HCT116 (cell line): ENCODE measurements at regions not wholly inside any gene's neighbourhood (a gene's known extent, or its start where the extent isn't known, plus 50 kb on each side); places are given as distances from the start of the nearest gene placed in this dataset.

Source experiments
- ATAC-seq: fragments of 200-7000 bp; cut with Tn5 transposase; 2 replicates; pipeline ENCODE4 v1.9.1; 2020; ENCODE audit warnings: mild to moderate bottlenecking, moderate library complexity
- BruUV-seq: library from RNA; stranded (reverse); fragments of 400-500 nt; replicated peaks from 2 replicates; lab custom pipeline; 2021; lab: Mats Ljungman, UMichigan
- CTCF ChIA-PET: fragments of 300-600 bp; sonication (Branson Sonifier 250); formaldehyde crosslinking; loops from one replicate; lab custom pipeline; 2021; ENCODE audit warnings: antibody characterized with exemption; lab: Charles Lee
- POLR2A ChIA-PET: fragments of 300-600, 350-600 bp; sonication (Branson Sonifier 250); formaldehyde crosslinking; loops from one replicate; lab custom pipeline; 2021; ENCODE audit warnings: antibody characterized with exemption; lab: Charles Lee
- RAD21 ChIA-PET, 2 experiments: fragments of 300-600 bp; sonication (Branson Sonifier 250); formaldehyde crosslinking; loops; one replicate each; lab custom pipeline; 2023; ENCODE audit warnings: low total read pairs in 2 of 2; ENCODE audit not compliant: uncharacterized antibody in 2 of 2, unreplicated experiment in 2 of 2, low non-redundant PET in 1 of 2; lab: Charles Lee
- DNase-seq: peaks from one replicate; pipeline ENCODE4 v3.0.0-alpha.2; 2010; ENCODE audit warnings: low read depth, low spot score
- H2AFZ ChIP-seq: fragments of 200-600 bp; shearing (Covaris generic), sonication (generic); 2 replicates; pipeline ENCODE4 v1.6.1; 2017; ENCODE audit warnings: low read depth, mixed run types, mixed read lengths, antibody characterized with exemption, low read length; ENCODE audit not compliant: poor library complexity, severe bottlenecking
- H3K27ac ChIP-seq: 2 replicates; pipeline ENCODE4 v1.5.1; 2012; ENCODE audit warnings: low read depth, low read length
- H3K27me3 ChIP-seq: fragments of 200-600 bp; sonication (generic); 2 replicates; pipeline ENCODE4 v1.6.1; 2016; ENCODE audit warnings: mixed run types, low read length, mixed read lengths; ENCODE audit not compliant: insufficient read depth
- H3K36me3 ChIP-seq, 2 experiments: fragments of 200-500 bp in 1 of 2; fragments of 200-600 bp in 1 of 2; sonication (Bioruptor generic) in 1 of 2; sonication (generic) in 1 of 2; 2 replicates each; pipeline versions ENCODE4 v1.5.1 to v1.6.1; 2014 to 2016; ENCODE audit warnings: low read length in 2 of 2, inconsistent platforms in 1 of 2, mixed read lengths in 1 of 2, mixed run types in 1 of 2; ENCODE audit not compliant: insufficient read depth in 2 of 2, control insufficient read depth in 1 of 2
- H3K4me1 ChIP-seq, 2 experiments: fragments of 200-600 bp in 1 of 2; sonication (generic) in 1 of 2; 2 replicates each; pipeline versions ENCODE4 v1.5.1 to v1.6.1; 2012 to 2017; ENCODE audit warnings: low read length in 2 of 2, inconsistent platforms in 1 of 2, mild to moderate bottlenecking in 1 of 2, mixed read lengths in 1 of 2, mixed run types in 1 of 2, moderate library complexity in 1 of 2; ENCODE audit not compliant: insufficient read depth in 2 of 2, control insufficient read depth in 1 of 2
- H3K4me2 ChIP-seq: fragments of 200-600 bp; sonication (generic); 2 replicates; pipeline ENCODE4 v1.6.1; 2017; ENCODE audit warnings: mixed run types, low read length, mixed read lengths
- H3K4me3 ChIP-seq, 2 experiments: fragments of 200-600 bp in 1 of 2; sonication (generic) in 1 of 2; replicated peaks in 1 of 2; 2 replicates each; pipeline ENCODE4 v1.5.1; 2011 to 2016; ENCODE audit warnings: low read length in 2 of 2, control low read depth in 1 of 2, low read depth in 1 of 2, mild to moderate bottlenecking in 1 of 2, mixed read lengths in 1 of 2, mixed run types in 1 of 2
- H3K79me2 ChIP-seq: fragments of 200-600 bp; sonication (generic); 2 replicates; pipeline ENCODE4 v1.6.1; 2017; ENCODE audit warnings: mild to moderate bottlenecking, mixed run types, low read length, moderate library complexity, mixed read lengths; ENCODE audit not compliant: insufficient read depth
- H3K9ac ChIP-seq: fragments of 200-600 bp; sonication (generic); 2 replicates; pipeline ENCODE4 v1.6.1; 2016; ENCODE audit warnings: low read length, mixed read lengths
- H3K9me2 ChIP-seq: fragments of 200-600 bp; sonication (generic), shearing (Covaris generic); 2 replicates; pipeline ENCODE4 v1.6.1; 2017; ENCODE audit warnings: mixed run types, mild to moderate bottlenecking, moderate library complexity; ENCODE audit not compliant: insufficient read depth
- H3K9me3 ChIP-seq, 2 experiments: fragments of 200-500 bp in 1 of 2; fragments of 200-600 bp in 1 of 2; sonication (Bioruptor generic) in 1 of 2; sonication (generic) in 1 of 2; 2 replicates each; pipeline ENCODE4 v1.6.1; 2014 to 2017; ENCODE audit warnings: low read length in 2 of 2, mixed read lengths in 2 of 2, inconsistent platforms in 1 of 2, low read depth in 1 of 2, mild to moderate bottlenecking in 1 of 2, mixed run types in 1 of 2, moderate library complexity in 1 of 2; ENCODE audit not compliant: control insufficient read depth in 1 of 2, insufficient read depth in 1 of 2
- H4K20me1 ChIP-seq: fragments of 200-600 bp; sonication (generic), shearing (Covaris generic); 2 replicates; pipeline ENCODE4 v1.6.1; 2017; ENCODE audit warnings: mixed run types, mild to moderate bottlenecking, moderate library complexity; ENCODE audit not compliant: insufficient read depth
- CBX3 ChIP-seq: IDR thresholded peaks from 2 replicates; pipeline ENCODE4 v1.6.1; 2012; ENCODE audit warnings: low read depth
- CEBPB ChIP-seq: IDR thresholded peaks from 2 replicates; pipeline ENCODE4 v1.6.1; 2012; ENCODE audit warnings: low read depth
- CTCF ChIP-seq, 3 experiments: fragments of 200-600 bp in 1 of 3; sonication (generic) in 1 of 3; IDR thresholded peaks in 2 of 3; conservative IDR thresholded peaks in 1 of 3; 2 replicates each; pipeline ENCODE4 v1.5.1; 2012 to 2017; ENCODE audit warnings: low read depth in 2 of 3, low read length in 2 of 3, antibody characterized with exemption in 1 of 3, borderline replicate concordance in 1 of 3, control low read depth in 1 of 3, mild to moderate bottlenecking in 1 of 3, mixed read lengths in 1 of 3, mixed run types in 1 of 3, moderate library complexity in 1 of 3; ENCODE audit not compliant: insufficient read depth in 1 of 3
- EGR1 ChIP-seq: IDR thresholded peaks from 2 replicates; pipeline ENCODE4 v1.6.1; 2012; ENCODE audit warnings: low read depth
- ELF1 ChIP-seq: IDR thresholded peaks from 2 replicates; pipeline ENCODE4 v1.6.1; 2012; ENCODE audit warnings: low read depth, borderline replicate concordance
- EZH2 ChIP-seq: fragments of 200-600 bp; sonication (generic); IDR thresholded peaks from 2 replicates; pipeline ENCODE4 v1.6.1; 2017; ENCODE audit warnings: antibody characterized with exemption, mixed run types
- JUND ChIP-seq: IDR thresholded peaks from 2 replicates; pipeline ENCODE4 v1.6.1; 2012
- POLR2A ChIP-seq: IDR thresholded peaks from 2 replicates; pipeline ENCODE4 v1.7.0; 2011; ENCODE audit warnings: borderline replicate concordance; ENCODE audit not compliant: insufficient read depth, insufficient read length; ENCODE audit errors: extremely low read depth
- POLR2AphosphoS5 ChIP-seq: IDR thresholded peaks from 2 replicates; pipeline ENCODE4 v1.6.1; 2011; ENCODE audit warnings: mild to moderate bottlenecking, low read depth, low read length, moderate library complexity
- RAD21 ChIP-seq: IDR thresholded peaks from 2 replicates; pipeline ENCODE4 v1.6.1; 2012; ENCODE audit warnings: low read depth, mild to moderate bottlenecking
- REST ChIP-seq: IDR thresholded peaks from 2 replicates; pipeline ENCODE4 v1.6.1; 2012; ENCODE audit warnings: low read depth
- SIN3A ChIP-seq: IDR thresholded peaks from 2 replicates; pipeline ENCODE4 v1.6.1; 2012; ENCODE audit warnings: low read depth
- SP1 ChIP-seq: IDR thresholded peaks from 2 replicates; pipeline ENCODE4 v1.6.1; 2012; ENCODE audit warnings: low read depth
- TCF7L2 ChIP-seq: IDR thresholded peaks from 2 replicates; pipeline ENCODE4 v1.7.0; 2011; ENCODE audit warnings: borderline replicate concordance, inconsistent platforms; ENCODE audit not compliant: insufficient read depth, insufficient read length; ENCODE audit errors: extremely low read depth
- ZBTB33 ChIP-seq: IDR thresholded peaks from 2 replicates; pipeline ENCODE4 v1.6.1; 2011; ENCODE audit warnings: mild to moderate bottlenecking, low read length, moderate library complexity; ENCODE audit not compliant: insufficient replicate concordance; ENCODE audit errors: extremely low read depth
- ZFX ChIP-seq: fragments of 450-650 bp; IDR thresholded peaks from 2 replicates; pipeline ENCODE4 v1.6.1; 2017
- ZNF274 ChIP-seq: fragments of 200-500 bp; sonication (Bioruptor generic); IDR thresholded peaks from 2 replicates; pipeline ENCODE4 v1.6.1; 2014; ENCODE audit warnings: mild to moderate bottlenecking, low read depth, low read length, inconsistent platforms
- intact Hi-C: fragments of 100-400 bp; cut with micrococcal nuclease; formaldehyde crosslinking; loops from 2 replicates; pipeline ENCODE4 v1.10.0; 2022

GRCh38 chr15:62553911-62554563, 389.0 kb upstream of the C2CD4B start:
- intact Hi-C loops = no loop called here
- ChIA-PET CTCF (no interaction called here), RAD21 (no interaction called here), POLR2A (no interaction called here)
- no peak for TF ChIP-seq POLR2AphosphoS5
- TF ChIP-seq ZBTB33 = no peak
- TF ChIP-seq TCF7L2 = no peak
- no peak for TF ChIP-seq CEBPB
- no peak for TF ChIP-seq SIN3A
- no peak for TF ChIP-seq ZNF274
- TF ChIP-seq JUND = no peak
- no peak for TF ChIP-seq CBX3
- TF ChIP-seq POLR2A = no peak
- no peak for TF ChIP-seq ELF1
- no peak for TF ChIP-seq RAD21
- no peak for TF ChIP-seq ZFX
- TF ChIP-seq REST = no peak
- no peak for TF ChIP-seq EZH2
- no peak for TF ChIP-seq CTCF (IDR thresholded peaks at IDR 0.05 in 2 of 3, conservative IDR thresholded peaks at IDR 0.05 in 1 of 3; ENCODE audit: borderline replicate concordance in 1 of 3, insufficient read depth in 1 of 3, low read depth in 2 of 3, low read length in 2 of 3)
- no peak for TF ChIP-seq SP1
- TF ChIP-seq EGR1 = no peak
- no peaks in the 10 kb centered on the region for H3K79me2 ChIP-seq
- H3K9me3 ChIP-seq = no peaks in the 10 kb centered on the region
- H2AFZ ChIP-seq = no peak overlapping the region
- no peaks in the 10 kb centered on the region for H3K9me2 ChIP-seq
- no peak overlapping the region for H3K9ac ChIP-seq
- H3K4me1 ChIP-seq = no peaks in the 10 kb centered on the region
- no peaks in the 10 kb centered on the region for H3K27me3 ChIP-seq
- H3K4me2 ChIP-seq = no peak overlapping the region
- ATAC-seq (no peak), DNase-seq (no peak)
- H3K4me3 ChIP-seq = no peak overlapping the region
- no peak overlapping the region for H3K27ac ChIP-seq
- H3K36me3 ChIP-seq = no peaks in the 10 kb centered on the region
- BruUV-seq = no TSS peak
- no peaks in the 10 kb centered on the region for H4K20me1 ChIP-seq
